NCI-H1694 (cell line): ENCODE measurements at regions not wholly inside any gene's neighbourhood (a gene's known extent, or its start where the extent isn't known, plus 50 kb on each side); places are given as distances from the start of the nearest gene placed in this dataset.

ENCODE experiments used
- DNase-seq: peaks from one replicate; lab custom pipeline; 2025; lab: John Stamatoyannopoulos, UW

DNA sequence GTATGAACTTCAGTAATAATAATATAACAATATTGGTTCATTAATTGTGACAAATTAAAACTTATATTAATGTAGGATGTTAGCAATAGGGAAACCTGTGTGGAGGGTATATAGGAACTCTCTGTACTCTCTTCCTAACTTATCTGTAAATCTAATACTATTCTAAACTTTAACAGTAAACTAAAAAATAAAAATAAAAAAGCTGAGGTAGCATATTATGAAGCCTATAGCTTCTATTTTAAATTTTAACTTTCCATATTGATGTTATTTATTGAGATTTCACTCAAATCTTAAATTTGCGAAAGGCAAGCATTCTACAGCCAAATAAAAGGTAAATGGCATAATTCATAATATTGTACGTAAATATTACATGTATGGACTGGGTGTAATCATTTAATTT is 326.4 kb downstream of the MEI4 start:
- no peak for DNase-seq

DNA sequence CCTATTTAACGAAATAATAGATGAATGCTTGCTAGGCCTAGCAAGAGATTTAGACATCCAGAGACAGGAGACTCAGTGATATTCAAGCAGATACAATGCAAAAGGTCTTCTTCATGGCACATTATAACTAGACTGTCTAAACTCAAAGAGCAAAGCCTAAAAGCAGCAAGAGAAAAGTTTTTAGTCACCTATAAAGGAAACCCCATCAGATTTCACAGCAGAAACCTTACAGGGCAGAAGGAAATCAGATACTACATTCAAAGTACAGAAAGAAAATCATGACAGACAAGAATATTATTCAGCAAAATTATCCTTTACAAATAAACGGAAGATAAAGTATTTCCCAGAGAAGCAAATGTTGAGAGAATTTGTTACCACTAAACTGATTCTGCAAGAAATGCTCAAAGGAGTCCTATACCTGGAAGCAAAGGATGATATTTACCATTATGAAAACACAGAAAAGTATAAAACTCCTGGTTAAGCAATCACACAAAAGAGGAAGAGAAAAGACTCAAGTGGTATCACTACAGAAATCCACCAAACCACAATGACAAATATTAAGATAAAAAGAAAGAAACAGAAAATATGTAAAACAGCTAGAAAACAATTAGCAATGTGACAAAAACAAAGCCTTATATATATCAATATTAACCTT is 333.7 kb downstream of the MEI4 start:
- DNase-seq: no peak

GRCh38 chr6:77987035-77987384 is 334.2 kb downstream of the MEI4 start:
- no peak for DNase-seq

DNA sequence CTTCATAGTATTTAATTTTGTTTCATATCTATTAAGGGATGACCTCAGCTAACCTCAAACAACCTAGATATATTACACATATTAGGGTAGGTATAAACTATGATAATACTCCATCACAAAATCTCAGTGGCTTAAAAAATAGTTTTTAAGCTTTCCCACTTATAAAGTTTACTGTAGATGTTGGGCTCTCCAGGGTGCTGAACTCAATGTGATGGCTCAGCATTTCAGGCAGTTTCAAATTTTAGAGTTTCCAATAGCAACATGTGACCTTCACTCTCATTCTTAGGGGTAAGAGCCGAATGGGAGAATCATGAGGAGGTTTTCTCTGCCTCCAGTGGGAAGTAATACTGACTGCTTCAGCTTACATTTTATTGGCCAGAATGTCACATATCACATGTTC is 357.3 kb downstream of the MEI4 start:
- no peak for DNase-seq

DNA sequence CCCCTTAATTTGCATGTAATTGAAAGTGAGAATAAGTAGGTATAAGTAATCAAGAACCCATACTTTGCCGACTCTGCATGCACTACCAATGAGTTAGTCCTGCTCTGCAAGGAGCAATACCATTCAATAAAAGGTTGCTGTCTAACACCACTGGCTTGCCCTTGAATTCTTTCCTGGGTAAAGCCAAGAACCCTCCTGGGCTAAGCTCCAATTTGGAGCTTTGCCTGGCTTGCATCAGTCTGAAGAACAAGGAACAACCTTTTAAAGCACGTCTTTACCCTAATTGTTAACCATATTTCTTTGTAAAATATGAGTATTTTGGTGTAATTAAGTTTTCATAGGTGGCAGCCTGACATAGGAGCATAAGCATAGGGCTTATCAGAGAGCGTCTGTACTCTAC is 367.7 kb downstream of the MEI4 start:
- no peak for DNase-seq

DNA sequence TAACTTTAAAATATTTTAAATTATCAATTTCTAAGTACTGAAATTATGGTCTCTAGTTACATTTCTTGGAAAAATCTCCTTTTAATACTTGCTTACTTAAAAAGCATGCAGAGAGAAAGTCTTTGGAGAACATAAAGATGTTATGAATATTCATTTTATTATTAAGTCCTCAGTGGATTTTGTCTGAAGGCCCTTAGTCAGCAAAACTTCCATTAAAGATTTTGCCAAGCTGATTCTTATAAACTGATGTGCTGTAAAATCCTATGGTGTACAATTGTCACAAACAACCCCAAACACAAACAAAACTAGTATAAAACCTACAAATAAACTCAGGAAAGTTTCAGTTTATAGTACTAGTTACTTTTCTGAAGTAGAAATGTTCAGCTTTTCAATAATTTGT is 372.7 kb downstream of the MEI4 start:
- DNase-seq: no peak

DNA sequence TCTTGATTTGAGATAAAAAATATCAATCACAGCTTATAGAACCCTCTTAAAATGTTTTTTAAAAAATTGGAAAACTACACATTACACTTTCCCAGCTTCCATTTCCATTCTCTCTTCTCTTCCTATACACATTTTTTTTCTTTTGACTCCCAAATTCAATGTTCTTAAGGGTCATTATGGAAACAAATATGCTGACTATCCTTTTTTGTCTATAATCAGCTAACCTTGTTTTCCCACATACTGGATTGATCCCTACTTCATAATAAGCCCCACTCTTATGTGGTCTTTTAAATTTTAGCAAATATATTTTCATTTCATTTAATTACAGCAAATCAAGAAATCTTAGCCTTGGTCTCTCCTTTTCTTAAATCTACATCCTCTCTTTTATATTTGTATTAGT is 378.4 kb downstream of the MEI4 start:
- no peak for DNase-seq

DNA sequence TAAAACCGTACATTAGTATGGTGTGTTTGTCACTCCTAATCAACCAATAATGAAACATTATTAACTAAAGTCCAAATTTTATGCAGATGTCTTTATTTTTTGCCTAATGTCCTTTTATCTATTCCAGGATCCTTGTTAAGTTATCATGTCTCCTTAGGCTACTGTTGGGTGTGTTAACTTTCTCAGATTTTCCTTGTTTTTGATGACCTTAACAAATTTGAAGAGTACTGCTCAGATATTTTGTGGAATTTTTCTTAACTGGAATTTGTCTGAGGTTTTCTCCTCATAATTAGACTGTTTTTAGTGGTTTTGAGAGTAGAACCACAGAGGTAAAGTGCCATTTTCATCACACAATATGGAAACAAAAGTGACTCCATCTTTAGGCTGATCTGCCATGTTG is 406.3 kb downstream of the MEI4 start:
- DNase-seq: no peak

- DNase-seq: no peak
Observed at GRCh38 chr6:78062993-78063392, 410.2 kb downstream of the MEI4 start.

- DNase-seq: no peak
Observed at GRCh38 chr6:78076371-78076770, 423.5 kb downstream of the MEI4 start.

GRCh38 chr6:78089531-78089930 is 436.7 kb downstream of the MEI4 start:
- DNase-seq: no peak

- DNase-seq: no peak
Observed at GRCh38 chr6:78093906-78094305, 441.1 kb downstream of the MEI4 start.

DNA sequence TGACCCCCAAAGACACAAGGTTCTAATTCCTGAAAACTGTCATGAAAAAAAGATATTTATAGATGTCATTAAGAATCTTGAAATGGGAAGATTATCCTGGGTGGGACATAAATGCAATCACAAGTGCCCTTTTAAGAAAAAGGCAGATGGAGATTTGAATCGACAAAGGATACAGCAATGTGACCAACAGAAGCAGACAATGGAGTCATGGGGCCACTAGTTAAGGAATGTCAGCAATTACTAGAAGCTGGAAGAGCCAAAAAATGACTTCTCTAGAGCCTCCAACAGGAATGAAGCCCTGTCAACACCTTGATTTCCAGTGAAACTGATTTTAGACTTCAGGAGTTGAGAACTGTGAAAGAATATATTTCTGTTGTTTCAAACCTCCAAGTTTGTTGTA is 448.5 kb downstream of the MEI4 start:
- no peak for DNase-seq

DNA sequence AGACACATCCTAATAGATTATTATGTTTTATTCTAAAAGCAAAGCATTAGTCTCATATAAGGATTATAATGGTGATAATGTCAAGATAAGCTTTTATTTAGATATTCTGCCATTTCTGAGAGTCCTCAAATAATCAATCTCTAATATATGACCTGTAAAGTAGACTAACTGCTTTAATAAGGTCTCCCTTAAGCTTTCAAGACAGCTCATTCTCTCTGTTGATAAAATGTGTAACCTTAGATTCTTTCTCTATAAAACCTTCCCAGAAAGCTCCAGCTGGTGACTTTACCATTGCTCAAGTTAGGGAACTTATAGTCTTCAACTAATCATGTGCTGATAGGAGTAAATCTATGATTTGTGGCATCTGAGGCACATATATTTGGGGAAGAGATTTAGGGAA is 457.8 kb downstream of the MEI4 start:
- DNase-seq: no peak

DNA sequence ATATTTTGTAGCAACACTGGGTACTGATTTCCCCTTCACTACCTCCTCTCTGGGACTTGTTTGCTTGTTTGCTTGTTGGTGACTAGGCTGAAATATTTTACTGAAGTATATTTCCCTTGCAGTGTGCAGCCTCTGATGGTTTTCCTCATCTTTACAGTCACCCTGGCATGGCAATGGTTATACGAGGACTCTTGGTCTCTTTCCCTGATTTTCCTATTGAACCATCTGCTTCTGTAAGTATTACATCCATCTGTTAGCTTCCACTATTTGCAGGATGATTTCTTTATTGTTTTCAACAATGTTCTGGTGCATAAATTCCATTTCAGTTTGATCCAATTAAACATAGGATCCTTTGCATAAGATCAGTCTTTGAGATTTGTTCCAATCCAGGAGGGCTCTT is 465.1 kb downstream of the MEI4 start:
- peak; percentile 1 for DNase-seq

DNA sequence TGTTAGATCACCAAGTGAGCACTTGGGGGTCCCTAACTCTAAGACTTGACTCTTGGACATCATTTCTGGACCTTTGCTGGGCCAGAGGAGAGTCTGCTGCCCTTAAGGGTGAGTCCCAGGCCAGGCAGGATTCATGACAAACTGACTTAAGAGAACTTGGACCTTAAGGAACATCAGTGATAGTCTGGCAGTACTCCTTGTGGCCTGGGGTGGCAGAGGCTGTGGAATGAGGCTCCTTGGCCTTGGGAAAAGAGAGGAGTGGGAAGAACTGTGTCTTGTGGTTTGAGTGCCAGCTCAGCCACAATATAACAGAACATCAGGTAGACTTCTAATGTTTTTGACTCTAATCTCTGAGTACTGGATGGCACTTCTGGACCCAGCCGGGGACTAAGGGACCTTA is 478.7 kb downstream of the MEI4 start:
- no peak for DNase-seq

DNA sequence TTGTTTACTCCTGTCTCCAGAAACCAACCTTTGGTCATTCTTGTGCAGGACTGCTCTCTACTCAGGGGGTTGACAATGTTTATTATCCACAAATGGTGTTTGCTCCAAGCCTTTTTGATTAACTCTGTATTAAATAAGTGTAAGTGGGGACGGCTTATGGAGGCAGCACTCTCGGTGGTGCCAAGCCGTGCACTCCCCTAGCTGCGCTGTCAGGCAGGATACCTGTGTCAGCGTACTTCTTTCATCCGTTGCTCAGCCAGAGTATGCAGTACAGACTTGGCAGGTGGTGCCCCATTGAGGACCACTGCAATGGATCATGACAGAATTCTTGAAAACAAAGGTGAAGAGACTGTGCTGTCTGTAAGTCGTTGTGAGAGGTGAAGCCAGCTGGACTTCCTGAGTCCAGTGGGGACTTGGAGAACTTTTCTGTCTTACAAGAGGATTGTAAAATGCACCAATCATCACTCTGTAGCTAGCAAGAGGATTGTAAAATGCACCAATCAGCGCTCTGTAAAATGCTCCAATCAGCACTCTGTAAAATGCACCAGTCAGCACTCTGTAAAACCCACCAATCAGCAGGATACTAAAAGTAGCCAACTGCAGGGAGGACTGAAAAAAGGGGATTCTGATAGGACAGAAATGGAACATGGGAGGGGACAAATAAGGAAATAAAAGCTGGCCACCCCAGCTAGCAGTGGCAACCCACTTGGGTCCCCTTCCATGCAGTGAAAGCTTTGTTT is 480.0 kb downstream of the MEI4 start:
- DNase-seq: no peak

- DNase-seq: no peak
Observed at GRCh38 chr6:78150425-78150824, 497.6 kb downstream of the MEI4 start.

DNA sequence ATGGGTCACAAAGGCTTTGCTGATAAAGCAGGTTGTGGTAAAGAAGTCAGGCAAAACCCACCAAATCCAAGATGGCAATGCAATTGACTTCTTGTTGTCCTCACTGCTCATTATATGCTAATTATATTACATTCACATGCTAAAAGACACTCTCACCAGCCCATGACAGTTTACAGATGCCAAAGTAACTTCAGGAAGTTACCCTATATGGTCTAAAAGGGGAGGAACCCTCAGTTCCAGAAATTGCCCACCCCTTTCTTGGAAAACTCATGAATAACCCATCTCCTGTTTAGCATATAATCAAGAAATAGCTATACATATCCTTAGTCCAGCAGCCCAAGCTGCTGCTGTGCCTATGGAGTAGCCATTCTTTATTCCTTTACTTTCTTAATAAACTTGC is 501.1 kb downstream of the MEI4 start:
- DNase-seq: no peak

- no peak for DNase-seq
Observed at GRCh38 chr6:78157606-78158005, 504.8 kb downstream of the MEI4 start.

GRCh38 chr6:78188891-78189290 is 536.1 kb downstream of the MEI4 start:
- DNase-seq: no peak

GRCh38 chr6:78192057-78192456 is 539.2 kb downstream of the MEI4 start:
- DNase-seq: no peak

- DNase-seq: no peak
Observed at GRCh38 chr6:78199044-78199443, 546.2 kb downstream of the MEI4 start.

DNA sequence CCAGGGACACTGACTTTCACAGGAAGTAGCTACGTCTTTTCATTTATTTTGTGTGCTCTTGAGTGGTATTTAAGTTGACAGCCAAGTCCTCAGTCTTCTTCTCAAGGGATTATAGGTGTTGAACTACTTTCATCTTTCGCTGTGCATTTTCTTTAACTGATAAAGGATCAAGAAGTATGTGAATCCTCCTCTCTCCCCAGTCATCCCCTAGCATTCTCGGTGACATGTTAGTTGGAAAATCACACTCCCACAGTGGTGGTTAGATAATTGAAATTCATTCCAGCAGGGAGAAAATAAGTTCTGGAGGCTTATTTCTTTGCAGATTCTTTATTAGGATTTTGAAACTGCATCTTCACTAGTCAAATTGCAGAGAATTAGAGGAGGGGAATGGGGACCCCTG is 569.4 kb downstream of the MEI4 start:
- DNase-seq: no peak
